OCI-LY7 (cell line): ENCODE measurements at regions not wholly inside any gene's neighbourhood (a gene's known extent, or its start where the extent isn't known, plus 50 kb on each side); places are given as distances from the start of the nearest gene placed in this dataset.

ENCODE experiments used
- BruUV-seq: library from RNA; stranded (reverse); fragments of 400-500 nt; replicated peaks from 2 replicates; lab custom pipeline; 2021; lab: Mats Ljungman, UMichigan
- CTCF ChIA-PET: fragments of 300-600 bp; sonication (Branson Sonifier 250); formaldehyde crosslinking; loops from one replicate; lab custom pipeline; 2022; ENCODE audit warnings: antibody characterized with exemption; ENCODE audit not compliant: unreplicated experiment; lab: Charles Lee
- POLR2A ChIA-PET: fragments of 300-600 bp; sonication (Branson Sonifier 250); formaldehyde crosslinking; loops from one replicate; lab custom pipeline; 2022; ENCODE audit warnings: antibody characterized with exemption; lab: Charles Lee
- DNase-seq: peaks from one replicate; pipeline ENCODE4 v3.0.0-alpha.2; 2015; ENCODE audit warnings: low spot score
- H2AFZ ChIP-seq: fragments of 200-600 bp; sonication (generic), shearing (Covaris generic); 2 replicates; pipeline ENCODE4 v1.6.1; 2014; ENCODE audit warnings: mild to moderate bottlenecking, antibody characterized with exemption, low read length, moderate library complexity
- H3K27ac ChIP-seq: fragments of 200-600 bp; sonication (generic); 2 replicates; pipeline ENCODE4 v1.5.1; 2014; ENCODE audit warnings: mixed run types, low read depth, mild to moderate bottlenecking, moderate library complexity, low read length, inconsistent platforms; ENCODE audit not compliant: poor library complexity, severe bottlenecking
- H3K36me3 ChIP-seq: fragments of 200-600 bp; sonication (generic); 2 replicates; pipeline ENCODE4 v1.6.1; 2014; ENCODE audit warnings: mild to moderate bottlenecking, antibody characterized with exemption, low read length, moderate library complexity, mixed read lengths; ENCODE audit not compliant: insufficient read depth
- H3K4me1 ChIP-seq: fragments of 200-600 bp; sonication (generic); 2 replicates; pipeline ENCODE4 v1.5.1; 2014; ENCODE audit warnings: mild to moderate bottlenecking, low read length; ENCODE audit not compliant: insufficient read depth, poor library complexity, severe bottlenecking
- H3K4me2 ChIP-seq: fragments of 200-600 bp; sonication (generic); 2 replicates; pipeline ENCODE4 v1.6.1; 2014; ENCODE audit warnings: mild to moderate bottlenecking, low read length
- H3K4me3 ChIP-seq: fragments of 200-600 bp; sonication (generic); 2 replicates; pipeline ENCODE4 v1.5.1; 2014; ENCODE audit warnings: mild to moderate bottlenecking, low read depth, low read length; ENCODE audit not compliant: poor library complexity, severe bottlenecking
- H3K79me2 ChIP-seq: fragments of 200-600 bp; sonication (generic); 2 replicates; pipeline ENCODE4 v1.6.1; 2016; ENCODE audit warnings: low read depth, mild to moderate bottlenecking, low read length, moderate library complexity, mixed read lengths; ENCODE audit not compliant: insufficient read depth
- H3K9me2 ChIP-seq: fragments of 200-600 bp; sonication (generic); 2 replicates; pipeline ENCODE4 v1.6.1; 2016; ENCODE audit warnings: mild to moderate bottlenecking, low read length, mixed read lengths; ENCODE audit not compliant: insufficient read depth
- H3K9me3 ChIP-seq: fragments of 200-600 bp; sonication (generic); 2 replicates; pipeline ENCODE4 v1.6.1; 2014; ENCODE audit warnings: mild to moderate bottlenecking, mixed run types, low read length, mixed read lengths
- H4K20me1 ChIP-seq: fragments of 200-600 bp; sonication (generic); 2 replicates; pipeline ENCODE4 v1.6.1; 2014; ENCODE audit warnings: mild to moderate bottlenecking, antibody characterized with exemption, low read length, moderate library complexity, mixed read lengths; ENCODE audit not compliant: insufficient read depth
- CTCF ChIP-seq: fragments of 200-600 bp; sonication (generic); conservative IDR thresholded peaks from 2 replicates; pipeline ENCODE4 v1.5.1; 2014; ENCODE audit warnings: mild to moderate bottlenecking, antibody characterized with exemption, low read length, moderate library complexity, mixed read lengths
- EZH2phosphoT487 ChIP-seq: fragments of 200-600 bp; sonication (generic); IDR thresholded peaks from 2 replicates; pipeline ENCODE4 v1.6.1; 2018; ENCODE audit warnings: low read depth, borderline replicate concordance, mild to moderate bottlenecking, mixed run types, antibody characterized with exemption, low read length, moderate library complexity, mixed read lengths
- intact Hi-C: fragments of 100-400 bp; cut with micrococcal nuclease; formaldehyde crosslinking; loops from one replicate; pipeline ENCODE4 v1.10.0; 2022; ENCODE audit not compliant: unreplicated experiment

- CTCF ChIA-PET: no interaction called here
- H4K20me1 ChIP-seq: no peaks in the 10 kb centered on the region
- DNase-seq: no peak
- BruUV-seq: no TSS peak
- no peak overlapping the region for H3K4me2 ChIP-seq
- POLR2A ChIA-PET: interaction anchor here (0.5 kb wide), 1 partner anchor 1500 kb away, joined by 3 read pairs; no protein-coding TSS in a partner anchor
- H2AFZ ChIP-seq: no peak overlapping the region
- peaks cover 3% of the 10 kb centered on the region for H3K4me1 ChIP-seq
- no peak for TF ChIP-seq CTCF
- no peak for TF ChIP-seq EZH2phosphoT487
- intact Hi-C loops: no loop called here
- no peaks in the 10 kb centered on the region for H3K9me2 ChIP-seq
- H3K36me3 ChIP-seq: no peaks in the 10 kb centered on the region
- no peaks in the 10 kb centered on the region for H3K9me3 ChIP-seq
- H3K79me2 ChIP-seq: no peaks in the 10 kb centered on the region
- no peak overlapping the region for H3K27ac ChIP-seq
- H3K4me3 ChIP-seq: no peak overlapping the region
Measured at GRCh38 chr7:101699399-101699798, 70.3 kb upstream of the MYL10 start.

DNA sequence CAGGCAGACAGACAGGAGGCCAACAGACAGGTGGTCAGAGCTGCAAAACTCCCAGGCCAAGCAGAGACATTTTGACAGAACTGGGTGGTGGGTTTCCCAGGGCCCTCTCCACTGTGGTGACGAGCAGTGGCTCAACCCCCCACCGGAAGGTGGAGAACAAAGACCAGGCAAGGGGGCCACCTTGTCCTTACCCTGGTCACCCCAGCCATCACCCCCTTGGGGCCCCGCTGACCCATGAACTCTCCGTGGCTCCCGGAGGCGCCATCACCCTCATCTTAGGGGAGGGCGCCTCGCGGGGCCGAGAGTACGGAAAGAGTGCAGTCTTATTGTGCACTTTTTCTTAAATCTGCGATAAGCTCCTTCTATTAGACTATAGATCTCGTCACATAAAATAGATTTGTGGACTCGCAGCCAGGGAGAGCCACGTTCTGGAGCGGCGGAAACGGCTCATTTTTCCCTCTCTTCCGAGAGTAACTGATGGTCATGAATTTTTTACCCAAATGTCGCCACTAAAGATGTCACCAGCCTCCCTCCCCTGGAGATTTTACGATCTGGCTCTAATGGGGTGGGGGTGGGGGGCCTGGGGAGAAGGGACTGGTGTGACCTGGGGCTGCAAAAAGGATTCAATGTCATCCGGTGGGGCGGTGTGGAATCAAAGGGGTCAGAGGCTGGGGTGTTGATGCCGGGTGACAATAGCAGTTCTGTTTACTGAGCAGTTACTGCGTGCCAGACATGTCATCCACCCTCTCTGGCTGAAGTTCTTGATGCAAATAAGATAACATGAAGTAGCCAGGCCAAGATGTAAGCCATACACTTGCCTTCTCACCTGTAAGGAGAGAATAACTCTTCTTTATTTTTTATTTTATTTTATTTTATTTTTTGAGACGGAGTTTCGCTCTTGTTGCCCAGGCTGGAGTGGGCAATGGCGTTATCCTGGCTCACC, 71.1 kb upstream of the MYL10 start:
- Histone ChIP-seq H3K4me3 (no peak overlapping the region), H3K9me3 (no peaks in the 10 kb centered on the region), H3K79me2 (no peaks in the 10 kb centered on the region), H2AFZ (no peak overlapping the region), H3K36me3 (no peaks in the 10 kb centered on the region), H3K9me2 (no peaks in the 10 kb centered on the region), H3K4me2 (no peak overlapping the region), H3K4me1 (peaks cover 3% of the 10 kb centered on the region), H4K20me1 (no peaks in the 10 kb centered on the region), H3K27ac (no peak overlapping the region)
- no TSS peak for BruUV-seq
- TF ChIP-seq EZH2phosphoT487 (no peak), CTCF (no peak)
- POLR2A ChIA-PET: interaction anchor here (0.5 kb wide), 1 partner anchor 1501 kb away, joined by 3 read pairs; no protein-coding TSS in a partner anchor
- DNase-seq: no peak
- CTCF ChIA-PET: no interaction called here
- intact Hi-C loops: no loop called here
